ENCODE measurements at regions not wholly inside any gene's neighbourhood (a gene's known extent, or its start where the extent isn't known, plus 50 kb on each side); places are given as distances from the start of the nearest gene placed in this dataset.
"Not testable (repeated sequence)": the region's sequence is repeated elsewhere in the genome, so short reads cannot be mapped to it uniquely, and the experiment has no call there.

GRCh38 chr14:89519040-89519439, 102.0 kb upstream of the FOXN3 start:
- no peak overlapping the region for H3K27ac Mint-ChIP-seq
- H3K36me3 Mint-ChIP-seq = peaks cover 60% of the 10 kb centered on the region
- H3K27me3 Mint-ChIP-seq = no peaks in the 10 kb centered on the region
- H3K4me3 Mint-ChIP-seq = no peak overlapping the region
- peaks cover 15% of the 10 kb centered on the region for H3K4me1 Mint-ChIP-seq
- H3K9me3 Mint-ChIP-seq = peaks cover 16% of the 10 kb centered on the region
- no peak for ATAC-seq (ENCODE audit: low read depth)
- no peak for DNase-seq
- POLR2A ChIA-PET = interaction anchor here (0.6 to 1.0 kb wide), 2 partner anchors 9 to 34 kb away, joined by 3 to 4 read pairs; no protein-coding TSS in a partner anchor

- ATAC-seq (ENCODE audit: low read depth) = no peak
- no peaks in the 10 kb centered on the region for H3K27me3 Mint-ChIP-seq
- H3K4me3 Mint-ChIP-seq = no peak overlapping the region
- H3K36me3 Mint-ChIP-seq = peaks cover 49% of the 10 kb centered on the region
- no peak for DNase-seq
- POLR2A ChIA-PET = no interaction called here
- H3K27ac Mint-ChIP-seq = no peak overlapping the region
- H3K9me3 Mint-ChIP-seq = peaks cover 9% of the 10 kb centered on the region
- peaks cover 25% of the 10 kb centered on the region for H3K4me1 Mint-ChIP-seq
These were observed 99.1 kb upstream of the FOXN3 start for GRCh38 chr14:89516173-89516572.

GRCh38 chr14:89514601-89515000, 97.6 kb upstream of the FOXN3 start:
- POLR2A ChIA-PET = interaction anchor here (0.7 kb wide), 1 partner anchor 248 kb away, joined by 3 read pairs; no protein-coding TSS in a partner anchor
- H3K4me3 Mint-ChIP-seq = no peak overlapping the region
- ATAC-seq (ENCODE audit: low read depth) (no peak), DNase-seq (no peak)
- peaks cover 4% of the 10 kb centered on the region for H3K9me3 Mint-ChIP-seq
- peaks cover 39% of the 10 kb centered on the region for H3K4me1 Mint-ChIP-seq
- H3K27me3 Mint-ChIP-seq = no peaks in the 10 kb centered on the region
- H3K27ac Mint-ChIP-seq = no peak overlapping the region
- H3K36me3 Mint-ChIP-seq = peaks cover 44% of the 10 kb centered on the region

GRCh38 chr14:89509891-89510290, 92.9 kb upstream of the FOXN3 start:
- ATAC-seq (ENCODE audit: low read depth) = no peak
- Mint-ChIP-seq H3K4me1 (peaks cover 34% of the 10 kb centered on the region), H3K36me3 (peaks cover 19% of the 10 kb centered on the region), H3K4me3 (peak overlapping the region; percentile 81), H3K27ac (peak overlapping the region; percentile 97), H3K9me3 (no peaks in the 10 kb centered on the region), H3K27me3 (no peaks in the 10 kb centered on the region)
- no peak for DNase-seq
- POLR2A ChIA-PET = interaction anchor here (0.5 to 1.6 kb wide), 14 partner anchors 9 to 211 kb away, joined by 3 to 7 read pairs (median 4); no protein-coding TSS in a partner anchor

GRCh38 chr14:89508863-89509262, 91.8 kb upstream of the FOXN3 start:
- peak overlapping the region; percentile 20 for H3K27ac Mint-ChIP-seq
- no peak overlapping the region for H3K4me3 Mint-ChIP-seq
- H3K9me3 Mint-ChIP-seq = no peaks in the 10 kb centered on the region
- ATAC-seq (ENCODE audit: low read depth) (no peak), DNase-seq (no peak)
- POLR2A ChIA-PET = no interaction called here
- peaks cover 15% of the 10 kb centered on the region for H3K36me3 Mint-ChIP-seq
- H3K4me1 Mint-ChIP-seq = peaks cover 43% of the 10 kb centered on the region
- H3K27me3 Mint-ChIP-seq = no peaks in the 10 kb centered on the region

GRCh38 chr14:89507926-89508460, 91.0 kb upstream of the FOXN3 start:
- Mint-ChIP-seq H3K36me3 (peaks cover 19% of the 10 kb centered on the region), H3K9me3 (no peaks in the 10 kb centered on the region), H3K4me3 (no peak overlapping the region), H3K27me3 (no peaks in the 10 kb centered on the region), H3K4me1 (peaks cover 44% of the 10 kb centered on the region), H3K27ac (peak overlapping the region; percentile 7)
- DNase-seq (no peak), ATAC-seq (ENCODE audit: low read depth) (no peak)
- POLR2A ChIA-PET = no interaction called here

- POLR2A ChIA-PET = no interaction called here
- Mint-ChIP-seq H3K27me3 (no peaks in the 10 kb centered on the region), H3K4me1 (peaks cover 45% of the 10 kb centered on the region), H3K36me3 (peaks cover 23% of the 10 kb centered on the region), H3K4me3 (no peak overlapping the region), H3K27ac (no peak overlapping the region), H3K9me3 (no peaks in the 10 kb centered on the region)
- no peak for DNase-seq
- no peak for ATAC-seq (ENCODE audit: low read depth)
These were observed 90.5 kb upstream of the FOXN3 start for GRCh38 chr14:89507521-89507920.

- POLR2A ChIA-PET; H3K9me3 Mint-ChIP-seq; H3K27ac Mint-ChIP-seq; H3K4me3 Mint-ChIP-seq; H3K27me3 Mint-ChIP-seq; ATAC-seq (ENCODE audit: low read depth); DNase-seq: not testable (repeated sequence)
- H3K4me1 Mint-ChIP-seq = peaks cover 47% of the 10 kb centered on the region
- H3K36me3 Mint-ChIP-seq = peaks cover 22% of the 10 kb centered on the region
These were observed 89.9 kb upstream of the FOXN3 start for GRCh38 chr14:89506891-89507452.

- H3K27me3 Mint-ChIP-seq = no peaks in the 10 kb centered on the region
These were observed 87.7 kb upstream of the FOXN3 start for GRCh38 chr14:89504602-89505313.

GRCh38 chr14:89504091-89504490, 87.1 kb upstream of the FOXN3 start:
- Mint-ChIP-seq H3K27me3 (no peaks in the 10 kb centered on the region), H3K4me1 (peaks cover 27% of the 10 kb centered on the region), H3K27ac (no peak overlapping the region), H3K36me3 (peaks cover 24% of the 10 kb centered on the region), H3K4me3 (no peak overlapping the region), H3K9me3 (no peaks in the 10 kb centered on the region)
- ATAC-seq (ENCODE audit: low read depth) = no peak
- DNase-seq = no peak
- POLR2A ChIA-PET = no interaction called here

More at GRCh38 chr14:89504602-89505313, 87.7 kb upstream of the FOXN3 start:
- peaks cover 30% of the 10 kb centered on the region for H3K4me1 Mint-ChIP-seq
- peak overlapping the region; percentile 8 for H3K27ac Mint-ChIP-seq
- H3K4me3 Mint-ChIP-seq = peak overlapping the region; percentile 13
- DNase-seq = peak; percentile 46
- H3K9me3 Mint-ChIP-seq = no peaks in the 10 kb centered on the region
- peak; percentile 78 for ATAC-seq (ENCODE audit: low read depth)
- peaks cover 25% of the 10 kb centered on the region for H3K36me3 Mint-ChIP-seq
- POLR2A ChIA-PET = no interaction called here

GRCh38 chr14:89503431-89503996, 86.5 kb upstream of the FOXN3 start:
- no peaks in the 10 kb centered on the region for H3K9me3 Mint-ChIP-seq
- H3K27me3 Mint-ChIP-seq = no peaks in the 10 kb centered on the region
- peaks cover 25% of the 10 kb centered on the region for H3K36me3 Mint-ChIP-seq
- H3K4me1 Mint-ChIP-seq = peaks cover 27% of the 10 kb centered on the region
- POLR2A ChIA-PET = no interaction called here
- no peak overlapping the region for H3K27ac Mint-ChIP-seq
- ATAC-seq (ENCODE audit: low read depth) (no peak), DNase-seq (no peak)
- no peak overlapping the region for H3K4me3 Mint-ChIP-seq

- Mint-ChIP-seq H3K4me1 (peaks cover 24% of the 10 kb centered on the region), H3K27ac (no peak overlapping the region), H3K4me3 (no peak overlapping the region), H3K9me3 (no peaks in the 10 kb centered on the region), H3K36me3 (peaks cover 25% of the 10 kb centered on the region), H3K27me3 (no peaks in the 10 kb centered on the region)
- no peak for ATAC-seq (ENCODE audit: low read depth)
- DNase-seq = no peak
- POLR2A ChIA-PET = interaction anchor here (0.6 kb wide), 1 partner anchor 29 kb away, joined by 3 read pairs; no protein-coding TSS in a partner anchor
These were observed 85.9 kb upstream of the FOXN3 start for GRCh38 chr14:89502966-89503365.

GRCh38 chr14:89501381-89501780, 84.3 kb upstream of the FOXN3 start:
- no peak for DNase-seq
- POLR2A ChIA-PET = no interaction called here
- H3K27ac Mint-ChIP-seq = no peak overlapping the region
- peaks cover 27% of the 10 kb centered on the region for H3K36me3 Mint-ChIP-seq
- no peak overlapping the region for H3K4me3 Mint-ChIP-seq
- no peaks in the 10 kb centered on the region for H3K9me3 Mint-ChIP-seq
- no peak for ATAC-seq (ENCODE audit: low read depth)
- no peaks in the 10 kb centered on the region for H3K27me3 Mint-ChIP-seq
- H3K4me1 Mint-ChIP-seq = peaks cover 22% of the 10 kb centered on the region

GRCh38 chr14:89500303-89500702, 83.3 kb upstream of the FOXN3 start:
- no peak overlapping the region for H3K4me3 Mint-ChIP-seq
- ATAC-seq (ENCODE audit: low read depth) (no peak), DNase-seq (no peak)
- POLR2A ChIA-PET = no interaction called here
- no peak overlapping the region for H3K27ac Mint-ChIP-seq
- peaks cover 27% of the 10 kb centered on the region for H3K36me3 Mint-ChIP-seq
- no peaks in the 10 kb centered on the region for H3K27me3 Mint-ChIP-seq
- peaks cover 22% of the 10 kb centered on the region for H3K4me1 Mint-ChIP-seq
- no peaks in the 10 kb centered on the region for H3K9me3 Mint-ChIP-seq

All from activated naive CD8-positive, alpha-beta T cell treated with anti-CD3 and anti-CD28 coated beads, Interleukin-2, amount 10 ng/mL, durations not matched to agents 7 days and 5 days (primary cell).